B cell (primary cell): ENCODE measurements at regions not wholly inside any gene's neighbourhood (a gene's known extent, or its start where the extent isn't known, plus 50 kb on each side); places are given as distances from the start of the nearest gene placed in this dataset.

Source experiments
- ATAC-seq: fragments of 200-7000 bp; cut with Tn5 transposase; one replicate; pipeline ENCODE4 v1.10.0; 2021; ENCODE audit warnings: low read depth, mild to moderate bottlenecking, moderate number of reproducible peaks, moderate library complexity
- CTCF ChIA-PET: fragments of 350-600 bp; sonication (Branson Sonifier 250); formaldehyde crosslinking; loops from one replicate; lab custom pipeline; 2021; ENCODE audit warnings: antibody characterized with exemption, inconsistent platforms; lab: Charles Lee
- POLR2A ChIA-PET: fragments of 350-600 bp; sonication (Branson Sonifier 250); formaldehyde crosslinking; loops from one replicate; lab custom pipeline; 2021; ENCODE audit warnings: antibody characterized with exemption; lab: Charles Lee
- DNase-seq: peaks from one replicate; pipeline ENCODE4 v3.0.0; 2013
- H2AFZ ChIP-seq: 2 replicates; pipeline ENCODE4 v1.6.1; 2012; ENCODE audit warnings: mild to moderate bottlenecking, low read depth, low read length; ENCODE audit not compliant: insufficient read depth, poor library complexity, severe bottlenecking
- H3K27ac ChIP-seq, 2 donors: 1 replicate in 1 of 2; 2 replicates in 1 of 2; pipeline ENCODE4 v1.5.1; 2012 to 2013; ENCODE audit warnings: low read length in 2 of 2, mild to moderate bottlenecking in 2 of 2, moderate library complexity in 1 of 2
- H3K27me3 ChIP-seq, 4 experiments: fragments of 200-600 bp in 1 of 4; sonication (generic) in 1 of 4; replicated peaks in 1 of 4; 1 replicate in 2 of 4; 2 replicates in 2 of 4; pipeline versions ENCODE4 v1.6.1 to v1.7.0; 2013 to 2016; ENCODE audit warnings: low read length in 3 of 4, mild to moderate bottlenecking in 2 of 4, mixed read lengths in 1 of 4, moderate library complexity in 1 of 4; ENCODE audit not compliant: insufficient read depth in 4 of 4, control insufficient read depth in 3 of 4; ENCODE audit errors: control extremely low read depth in 1 of 4
- H3K36me3 ChIP-seq, 2 experiments: replicated peaks in 1 of 2; 1 replicate in 1 of 2; 2 replicates in 1 of 2; pipeline versions ENCODE4 v1.6.1 to v1.7.1; 2013; ENCODE audit warnings: low read length in 1 of 2; ENCODE audit not compliant: insufficient read depth in 2 of 2, control insufficient read depth in 1 of 2; ENCODE audit errors: control extremely low read depth in 1 of 2, extremely low read depth in 1 of 2
- H3K4me1 ChIP-seq, 2 donors: fragments of 200-600 bp in 1 of 2; sonication (generic) in 1 of 2; 1 replicate in 1 of 2; 2 replicates in 1 of 2; pipeline versions ENCODE4 v1.5.1 to v1.6.1; 2013 to 2017; ENCODE audit warnings: low read length in 2 of 2; ENCODE audit not compliant: control insufficient read depth in 2 of 2, insufficient read depth in 2 of 2
- H3K4me2 ChIP-seq: replicated peaks from 2 replicates; pipeline ENCODE3; 2012; ENCODE audit warnings: mild to moderate bottlenecking, low read depth, low read length; ENCODE audit not compliant: poor library complexity, severe bottlenecking
- H3K4me3 ChIP-seq, 5 experiments: fragments of 200-600 bp in 1 of 5; sonication (generic) in 1 of 5; 1 replicate in 3 of 5; 2 replicates in 2 of 5; pipeline versions ENCODE4 v1.5.1 to v1.7.0; 2011 to 2016; ENCODE audit warnings: low read length in 4 of 5, mild to moderate bottlenecking in 4 of 5, low read depth in 2 of 5, control low read depth in 1 of 5, moderate library complexity in 1 of 5; ENCODE audit not compliant: insufficient read depth in 1 of 5; ENCODE audit errors: control extremely low read depth in 1 of 5, extremely low read depth in 1 of 5
- H3K79me2 ChIP-seq: fragments of 200-600 bp; sonication (generic); one replicate; pipeline ENCODE4 v1.6.0; 2016; ENCODE audit warnings: low read length; ENCODE audit not compliant: control insufficient read depth, insufficient read depth
- H3K9ac ChIP-seq: fragments of 200-600 bp; sonication (generic); 2 replicates; pipeline ENCODE4 v1.6.1; 2017; ENCODE audit warnings: mild to moderate bottlenecking, low read length, moderate library complexity
- H3K9me3 ChIP-seq, 3 donors: one replicate each; pipeline versions ENCODE4 v1.6.1 to v1.7.1; 2013; ENCODE audit warnings: low read length in 2 of 3; ENCODE audit not compliant: control insufficient read depth in 2 of 3, insufficient read depth in 1 of 3; ENCODE audit errors: control extremely low read depth in 1 of 3
- H4K20me1 ChIP-seq: 2 replicates; pipeline ENCODE4 v1.6.0; 2012; ENCODE audit warnings: mild to moderate bottlenecking, low read length; ENCODE audit not compliant: insufficient read depth, control insufficient read depth, poor library complexity, severe bottlenecking
- H3K27ac Mint-ChIP-seq: one replicate; pipeline ENCODE4 v1.8.0; 2021; ENCODE audit warnings: mixed read lengths
- H3K27me3 Mint-ChIP-seq: one replicate; pipeline ENCODE4 v1.8.0; 2021; ENCODE audit warnings: mixed read lengths
- H3K4me1 Mint-ChIP-seq: one replicate; pipeline ENCODE4 v1.8.0; 2021; ENCODE audit warnings: mixed read lengths
- H3K4me3 Mint-ChIP-seq: one replicate; pipeline ENCODE4 v1.8.0; 2021; ENCODE audit warnings: mixed read lengths
- H3K9me3 Mint-ChIP-seq: one replicate; pipeline ENCODE4 v1.8.0; 2022; ENCODE audit warnings: mixed read lengths; ENCODE audit not compliant: insufficient read depth
- EZH2 ChIP-seq: IDR thresholded peaks from 2 replicates; pipeline ENCODE4 v1.6.1; 2012; ENCODE audit warnings: borderline replicate concordance, low read depth, mild to moderate bottlenecking, moderate library complexity, low read length; ENCODE audit not compliant: insufficient read depth, poor library complexity, severe bottlenecking
- WGBS: methylation state at CpG from one replicate; pipeline ENCODE4 v1.1.5; 2013; ENCODE audit warnings: missing lambda C conversion rate; ENCODE audit not compliant: insufficient coverage; 5-methylcytosine and 5-hydroxymethylcytosine counted together
- intact Hi-C: fragments of 100-400 bp; cut with micrococcal nuclease; formaldehyde crosslinking; loops from one replicate; pipeline ENCODE4 v1.10.0; 2022
- TF ChIP-seq, protein P1 (sequence below): fragments of 200-600 bp; IDR thresholded peaks from one replicate; pipeline ENCODE4 v1.8.0; 2022; ENCODE audit warnings: antibody characterized with exemption, mild to moderate bottlenecking

DNA sequence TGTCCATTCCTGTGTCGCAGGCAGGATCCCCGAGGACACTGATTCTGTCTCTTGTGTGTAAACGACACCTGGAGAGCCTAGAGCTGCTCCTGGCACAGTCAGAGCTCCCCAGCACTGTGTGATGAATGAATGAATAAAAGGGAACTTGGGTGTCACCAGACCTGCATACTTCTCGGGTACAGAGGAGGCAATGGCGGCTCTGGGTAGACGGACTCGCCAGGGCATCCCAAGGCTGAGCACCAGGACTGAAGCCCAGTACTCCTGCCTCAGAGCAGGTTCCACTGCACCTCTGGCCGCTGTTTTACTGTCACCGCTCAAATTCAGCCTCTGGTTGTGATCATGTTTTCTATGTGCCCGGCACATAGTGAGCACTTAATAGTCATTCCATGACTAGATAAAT, 255.8 kb downstream of the GLRX3 start:
- Histone ChIP-seq H2AFZ (no peak overlapping the region), H3K4me1 (no peaks in the 10 kb centered on the region), H3K9me3 (peaks cover 0 to 54% (median 0%) of the 10 kb centered on the region in 3 donors), H3K9ac (no peak overlapping the region), H3K4me2 (no peak overlapping the region), H3K27ac (no peak overlapping the region), H3K4me3 (no peak overlapping the region), H4K20me1 (no peaks in the 10 kb centered on the region), H3K36me3 (no peaks in the 10 kb centered on the region), H3K27me3 (no peaks in the 10 kb centered on the region), H3K79me2 (no peaks in the 10 kb centered on the region)
- H3K4me1 Mint-ChIP-seq, result no peaks in the 10 kb centered on the region
- DNase-seq (no peak), ATAC-seq (no peak)
- ChIA-PET POLR2A (no interaction called here), CTCF (no interaction called here)
- intact Hi-C loops, result no loop called here
- no peak overlapping the region for H3K4me3 Mint-ChIP-seq
- H3K27me3 Mint-ChIP-seq, result no peaks in the 10 kb centered on the region
- WGBS, result 92% methylated on average over 9 of the region's 10 CpGs
- H3K9me3 Mint-ChIP-seq, result peaks cover 13% of the 10 kb centered on the region
- H3K27ac Mint-ChIP-seq, result no peak overlapping the region
- no peak for TF ChIP-seq EZH2
- TF ChIP-seq, protein P1, sequence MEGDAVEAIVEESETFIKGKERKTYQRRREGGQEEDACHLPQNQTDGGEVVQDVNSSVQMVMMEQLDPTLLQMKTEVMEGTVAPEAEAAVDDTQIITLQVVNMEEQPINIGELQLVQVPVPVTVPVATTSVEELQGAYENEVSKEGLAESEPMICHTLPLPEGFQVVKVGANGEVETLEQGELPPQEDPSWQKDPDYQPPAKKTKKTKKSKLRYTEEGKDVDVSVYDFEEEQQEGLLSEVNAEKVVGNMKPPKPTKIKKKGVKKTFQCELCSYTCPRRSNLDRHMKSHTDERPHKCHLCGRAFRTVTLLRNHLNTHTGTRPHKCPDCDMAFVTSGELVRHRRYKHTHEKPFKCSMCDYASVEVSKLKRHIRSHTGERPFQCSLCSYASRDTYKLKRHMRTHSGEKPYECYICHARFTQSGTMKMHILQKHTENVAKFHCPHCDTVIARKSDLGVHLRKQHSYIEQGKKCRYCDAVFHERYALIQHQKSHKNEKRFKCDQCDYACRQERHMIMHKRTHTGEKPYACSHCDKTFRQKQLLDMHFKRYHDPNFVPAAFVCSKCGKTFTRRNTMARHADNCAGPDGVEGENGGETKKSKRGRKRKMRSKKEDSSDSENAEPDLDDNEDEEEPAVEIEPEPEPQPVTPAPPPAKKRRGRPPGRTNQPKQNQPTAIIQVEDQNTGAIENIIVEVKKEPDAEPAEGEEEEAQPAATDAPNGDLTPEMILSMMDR, result no peak

DNA sequence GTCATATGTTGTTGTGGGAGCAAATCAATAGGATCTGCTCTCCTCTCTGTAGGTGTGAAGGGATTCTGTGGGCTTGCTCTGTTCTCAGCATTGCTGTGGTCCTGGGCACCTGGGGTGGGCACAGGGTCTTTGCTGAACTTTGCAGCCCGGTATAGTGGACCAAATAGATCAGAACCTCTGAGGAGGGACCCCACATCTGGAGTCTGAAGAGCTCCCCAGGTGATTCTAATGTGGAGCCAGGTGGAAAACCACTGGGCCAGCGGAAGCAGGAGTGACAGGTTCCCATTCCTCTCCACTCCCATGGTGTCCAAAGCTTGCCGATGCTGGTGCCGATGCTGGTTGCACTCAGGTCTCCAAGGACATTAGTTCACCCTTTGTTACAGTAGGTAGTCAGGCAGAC, 257.2 kb downstream of the GLRX3 start:
- POLR2A ChIA-PET, result no interaction called here
- Histone ChIP-seq H3K79me2 (no peaks in the 10 kb centered on the region), H3K27ac (no peak overlapping the region), H4K20me1 (no peaks in the 10 kb centered on the region), H3K4me1 (no peaks in the 10 kb centered on the region), H3K36me3 (no peaks in the 10 kb centered on the region), H3K4me3 (no peak overlapping the region), H2AFZ (no peak overlapping the region), H3K27me3 (no peaks in the 10 kb centered on the region), H3K9me3 (peaks cover 0 to 51% (median 0%) of the 10 kb centered on the region in 3 donors), H3K4me2 (no peak overlapping the region), H3K9ac (no peak overlapping the region)
- no peaks in the 10 kb centered on the region for H3K4me1 Mint-ChIP-seq
- ATAC-seq, result no peak
- H3K27me3 Mint-ChIP-seq, result no peaks in the 10 kb centered on the region
- TF ChIP-seq, protein P1, result no peak
- H3K9me3 Mint-ChIP-seq, result peaks cover 14% of the 10 kb centered on the region
- no peak overlapping the region for H3K27ac Mint-ChIP-seq
- H3K4me3 Mint-ChIP-seq, result no peak overlapping the region
- CTCF ChIA-PET, result no interaction called here
- WGBS, result 38% methylated on average over 1 of the region's 4 CpGs
- intact Hi-C loops, result no loop called here
- no peak for DNase-seq
